Osteoblast (primary cell): ENCODE measurements at regions not wholly inside any gene's neighbourhood (a gene's known extent, or its start where the extent isn't known, plus 50 kb on each side); places are given as distances from the start of the nearest gene placed in this dataset.

ENCODE experiments used
- DNase-seq: peaks from one replicate; pipeline ENCODE4 v3.0.0; 2011; ENCODE audit warnings: low spot score, mixed read lengths; ENCODE audit not compliant: insufficient read length; ENCODE audit errors: missing footprints
- H2AFZ ChIP-seq: 2 replicates; pipeline ENCODE4 v1.6.0; 2011; ENCODE audit warnings: mild to moderate bottlenecking, low read length
- H3K27ac ChIP-seq: 2 replicates; pipeline ENCODE4 v1.5.1; 2011; ENCODE audit warnings: mild to moderate bottlenecking, low read depth, low read length, moderate library complexity
- H3K27me3 ChIP-seq: 2 replicates; pipeline ENCODE4 v1.6.0; 2012; ENCODE audit warnings: mild to moderate bottlenecking, control low read depth, inconsistent platforms, low read length, moderate library complexity; ENCODE audit not compliant: insufficient read depth
- H3K36me3 ChIP-seq: 2 replicates; pipeline ENCODE4 v1.5.1; 2011; ENCODE audit warnings: mild to moderate bottlenecking, low read length, control low read depth, moderate library complexity; ENCODE audit not compliant: insufficient read depth
- H3K4me1 ChIP-seq: 2 replicates; pipeline ENCODE4 v1.5.1; 2011; ENCODE audit warnings: mild to moderate bottlenecking, low read length, control low read depth, moderate library complexity; ENCODE audit not compliant: insufficient read depth
- H3K4me2 ChIP-seq: 2 replicates; pipeline ENCODE4 v1.6.0; 2011; ENCODE audit warnings: mild to moderate bottlenecking, low read length; ENCODE audit not compliant: insufficient read depth
- H3K4me3 ChIP-seq: fragments of 200-600 bp; sonication (generic); 3 replicates; pipeline ENCODE4 v1.5.1; 2012; ENCODE audit warnings: mild to moderate bottlenecking, low read length, inconsistent platforms; ENCODE audit not compliant: insufficient read depth
- H3K79me2 ChIP-seq: 2 replicates; pipeline ENCODE4 v1.6.0; 2012; ENCODE audit warnings: mild to moderate bottlenecking, low read length, control low read depth, inconsistent platforms; ENCODE audit not compliant: insufficient read depth
- H3K9me3 ChIP-seq: 2 replicates; pipeline ENCODE4 v1.5.1; 2011; ENCODE audit warnings: low read depth, low read length, control low read depth
- H4K20me1 ChIP-seq: 2 replicates; pipeline ENCODE4 v1.6.0; 2012; ENCODE audit warnings: mild to moderate bottlenecking, low read length, control low read depth; ENCODE audit not compliant: insufficient read depth
- CTCF ChIP-seq: IDR thresholded peaks from 2 replicates; pipeline ENCODE4 v1.5.1; 2011; ENCODE audit warnings: mild to moderate bottlenecking, low read depth, low read length, moderate library complexity; ENCODE audit errors: extremely low read depth

GRCh38 chr20:23278172-23278571 lies 72.4 kb upstream of the NXT1 start:
- no peak for DNase-seq
- H3K4me2 ChIP-seq = no peak overlapping the region
- no peak for TF ChIP-seq CTCF
- no peaks in the 10 kb centered on the region for H4K20me1 ChIP-seq
- H3K79me2 ChIP-seq = no peaks in the 10 kb centered on the region
- no peaks in the 10 kb centered on the region for H3K36me3 ChIP-seq
- H3K27ac ChIP-seq = no peak overlapping the region
- no peak overlapping the region for H2AFZ ChIP-seq
- peaks cover 8% of the 10 kb centered on the region for H3K27me3 ChIP-seq
- no peaks in the 10 kb centered on the region for H3K9me3 ChIP-seq
- no peak overlapping the region for H3K4me3 ChIP-seq
- no peaks in the 10 kb centered on the region for H3K4me1 ChIP-seq

- no peaks in the 10 kb centered on the region for H3K36me3 ChIP-seq
Observed at GRCh38 chr20:23277316-23277715, 73.3 kb upstream of the NXT1 start.

GRCh38 chr20:23273776-23274175 lies 76.8 kb upstream of the NXT1 start:
- Histone ChIP-seq H3K27me3 (no peaks in the 10 kb centered on the region), H3K27ac (no peak overlapping the region)

More at GRCh38 chr20:23277316-23277715, 73.3 kb upstream of the NXT1 start:
- Histone ChIP-seq H4K20me1 (no peaks in the 10 kb centered on the region), H3K27ac (no peak overlapping the region), H3K4me2 (no peak overlapping the region), H3K9me3 (no peaks in the 10 kb centered on the region), H3K79me2 (no peaks in the 10 kb centered on the region), H3K4me1 (no peaks in the 10 kb centered on the region), H3K4me3 (no peak overlapping the region), H3K27me3 (peaks cover 3% of the 10 kb centered on the region), H2AFZ (no peak overlapping the region)
- no peak for TF ChIP-seq CTCF
- DNase-seq = no peak

More at GRCh38 chr20:23273776-23274175, 76.8 kb upstream of the NXT1 start:
- DNase-seq = no peak
- H2AFZ ChIP-seq = no peak overlapping the region
- no peak overlapping the region for H3K4me3 ChIP-seq
- no peak overlapping the region for H3K4me2 ChIP-seq
- no peaks in the 10 kb centered on the region for H4K20me1 ChIP-seq
- no peaks in the 10 kb centered on the region for H3K36me3 ChIP-seq
- no peaks in the 10 kb centered on the region for H3K79me2 ChIP-seq
- no peaks in the 10 kb centered on the region for H3K9me3 ChIP-seq
- no peak for TF ChIP-seq CTCF
- peaks cover 16% of the 10 kb centered on the region for H3K4me1 ChIP-seq
